Stimulated activated CD8-positive, alpha-beta memory T cell treated with anti-CD3 and anti-CD28 coated beads, Interleukin-2, amount 100 ng/mL, for 1 hour (primary cell): ENCODE measurements at regions not wholly inside any gene's neighbourhood (a gene's known extent, or its start where the extent isn't known, plus 50 kb on each side); places are given as distances from the start of the nearest gene placed in this dataset.

Experiments used
- DNase-seq, 2 donors: peaks; one replicate each; pipeline ENCODE4 v3.0.0-alpha.2; 2020; ENCODE audit warnings: low read depth in 2 of 2

DNA sequence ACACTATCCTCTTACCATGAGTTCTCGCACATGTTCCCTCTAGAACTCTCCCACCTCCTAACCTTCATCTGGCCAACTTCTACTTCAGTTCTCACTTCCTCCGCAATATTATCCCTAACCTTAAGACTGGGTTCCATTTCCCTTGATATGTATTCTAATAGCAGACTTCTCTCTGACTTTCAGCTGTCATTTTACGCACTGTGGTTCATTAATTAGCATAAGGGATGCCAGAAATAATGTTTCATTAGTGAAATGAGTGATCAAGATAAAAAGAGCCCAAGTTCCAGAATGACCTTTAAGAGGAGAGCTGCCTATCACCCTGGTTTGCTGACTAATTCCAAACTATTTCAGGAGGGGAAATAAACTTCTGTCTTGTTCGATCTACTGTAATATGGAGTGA is 108.6 kb upstream of the CCDC150 start:
- no peak for DNase-seq

DNA sequence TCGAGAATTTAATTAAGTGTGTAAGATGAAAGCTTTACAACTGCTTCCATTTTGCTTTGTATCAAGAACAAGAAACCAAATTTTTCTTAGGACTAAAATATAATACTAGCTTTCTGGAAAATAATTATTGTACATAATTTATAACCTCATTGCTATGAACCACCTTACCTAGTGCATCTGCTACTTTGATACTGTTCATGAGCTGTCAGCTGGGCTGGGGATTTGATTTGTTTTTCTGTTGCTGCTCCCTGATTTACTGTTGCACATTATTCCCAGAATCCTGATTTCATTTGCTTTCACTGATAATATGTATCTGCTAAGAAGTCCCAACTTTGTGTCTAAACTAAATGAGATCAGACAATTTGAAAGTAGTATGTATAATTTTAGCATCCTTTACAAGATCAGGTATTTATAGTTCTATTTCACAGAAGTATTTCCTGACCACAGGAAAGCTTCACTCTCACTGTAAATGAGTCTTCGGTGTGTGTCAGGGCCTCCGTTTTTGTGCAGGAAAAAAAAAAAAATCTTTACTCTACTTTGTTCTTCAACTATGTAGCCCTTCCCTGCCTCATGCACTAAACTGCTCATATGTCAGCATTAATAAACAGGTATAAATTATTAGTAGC is 105.6 kb upstream of the CCDC150 start:
- no peak for DNase-seq

DNA sequence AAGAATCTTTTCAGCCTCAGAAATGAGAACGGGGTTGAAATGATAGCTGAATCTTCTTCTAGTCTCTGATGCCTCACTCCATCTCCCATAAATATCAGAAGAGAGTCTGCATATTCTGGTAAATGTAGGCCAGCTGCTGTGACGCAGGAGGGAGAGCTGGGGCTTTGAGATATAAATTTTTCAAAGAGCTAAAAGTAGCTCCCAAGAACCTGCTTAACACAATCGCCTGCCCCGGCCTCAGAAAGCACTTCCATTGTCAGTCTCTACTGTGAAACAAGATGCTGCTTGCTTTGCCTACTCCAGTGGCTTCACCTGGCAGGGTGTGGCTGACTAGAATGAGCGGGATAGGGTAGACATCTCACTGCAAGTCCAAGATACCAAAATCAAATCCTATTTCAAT is 105.0 kb upstream of the CCDC150 start:
- no peak for DNase-seq

DNA sequence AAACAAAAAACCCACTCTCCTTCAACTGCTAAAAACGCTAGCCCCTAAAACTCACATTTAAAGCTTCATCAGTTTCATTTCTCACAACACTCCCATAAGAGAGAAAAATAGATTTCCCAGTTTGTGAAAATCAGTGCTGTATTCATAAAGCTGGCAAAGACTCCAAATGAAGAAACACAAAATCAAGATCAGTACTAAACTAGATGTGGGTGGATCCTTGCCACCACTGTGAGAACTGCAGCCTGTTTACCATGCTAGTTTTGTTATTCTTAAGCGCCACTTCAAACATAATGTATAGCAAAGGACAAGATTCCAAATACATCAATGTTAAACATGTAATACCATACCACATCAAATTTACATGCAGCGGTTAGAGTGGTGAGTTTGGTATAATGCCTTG is 104.5 kb upstream of the CCDC150 start:
- DNase-seq, result no peak

DNA sequence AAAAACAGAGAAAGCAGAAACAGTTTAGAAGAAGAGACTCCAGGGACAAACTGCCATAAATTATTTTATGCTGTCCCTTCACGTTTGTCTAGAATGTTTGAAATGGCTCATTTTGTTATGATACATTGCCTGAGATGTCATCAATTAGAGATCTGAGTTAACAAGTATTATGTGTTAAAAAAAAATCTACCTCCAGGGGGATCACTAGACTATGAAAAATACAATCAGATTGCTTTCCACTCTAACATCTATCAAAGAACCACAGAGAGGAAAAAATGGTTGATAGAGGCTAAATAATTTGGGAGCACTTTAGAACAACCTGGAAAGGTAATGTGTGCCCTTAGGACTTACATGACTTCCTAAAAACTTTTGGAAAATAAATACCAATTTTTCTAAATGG is 103.8 kb upstream of the CCDC150 start:
- DNase-seq, result no peak

DNA sequence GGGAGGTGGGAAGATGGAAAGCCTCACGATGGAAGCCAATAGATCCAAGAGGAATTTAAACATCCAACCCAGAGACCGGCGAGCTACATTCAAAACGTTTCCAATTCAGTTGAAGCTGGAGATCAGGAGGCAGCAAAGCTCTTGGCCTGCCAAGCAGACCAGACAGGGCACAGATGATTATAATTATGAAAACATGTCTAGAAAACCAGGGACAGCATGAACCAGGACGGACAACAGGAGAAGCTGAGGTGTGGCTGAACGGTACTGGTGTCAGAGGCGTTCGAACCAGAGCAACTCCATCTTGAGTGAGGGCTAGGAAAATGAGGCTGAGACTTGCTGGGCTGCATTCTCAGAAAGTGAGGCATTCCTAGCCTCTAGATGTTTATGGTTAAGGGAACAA is 102.2 kb upstream of the CCDC150 start:
- DNase-seq, result no peak

DNA sequence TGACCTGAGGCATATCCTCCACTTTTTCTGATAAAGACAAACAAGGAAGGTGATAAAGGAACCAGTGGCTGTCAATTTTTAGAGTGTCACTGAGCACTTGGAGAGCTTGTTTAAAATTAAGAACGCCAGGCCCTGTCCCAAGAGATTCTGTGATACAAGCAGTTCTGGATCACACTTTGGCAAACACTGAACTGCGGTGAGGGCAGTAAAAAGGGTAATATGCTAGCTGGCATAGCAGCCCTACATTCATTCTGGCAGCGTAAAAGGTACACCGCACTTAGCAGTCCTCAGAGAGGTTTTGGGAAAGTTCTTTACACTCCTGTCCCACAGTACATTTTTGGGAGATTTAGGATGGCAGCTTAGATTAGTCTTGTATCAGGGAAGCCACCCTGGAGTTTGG is 101.3 kb upstream of the CCDC150 start:
- no peak for DNase-seq

DNA sequence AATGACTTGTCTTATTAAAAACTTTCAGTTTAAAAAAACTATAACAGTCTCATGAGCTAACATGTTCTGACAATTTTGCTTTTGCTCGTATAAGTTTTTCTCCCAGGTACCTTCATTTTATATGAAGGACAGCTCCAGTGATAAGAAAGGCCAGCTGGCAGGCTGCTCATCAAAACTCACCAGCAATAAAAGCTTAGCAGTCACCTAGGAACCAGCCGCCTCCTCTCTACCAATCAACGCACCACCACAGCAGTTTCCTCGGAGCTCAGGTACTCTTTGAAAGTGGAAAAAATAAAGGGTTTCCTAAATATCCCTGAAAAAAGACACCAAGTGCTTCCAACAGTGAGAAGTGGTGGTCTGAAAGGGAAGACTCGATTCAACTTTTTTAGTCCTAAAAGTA is 100.9 kb upstream of the CCDC150 start:
- DNase-seq, result no peak

DNA sequence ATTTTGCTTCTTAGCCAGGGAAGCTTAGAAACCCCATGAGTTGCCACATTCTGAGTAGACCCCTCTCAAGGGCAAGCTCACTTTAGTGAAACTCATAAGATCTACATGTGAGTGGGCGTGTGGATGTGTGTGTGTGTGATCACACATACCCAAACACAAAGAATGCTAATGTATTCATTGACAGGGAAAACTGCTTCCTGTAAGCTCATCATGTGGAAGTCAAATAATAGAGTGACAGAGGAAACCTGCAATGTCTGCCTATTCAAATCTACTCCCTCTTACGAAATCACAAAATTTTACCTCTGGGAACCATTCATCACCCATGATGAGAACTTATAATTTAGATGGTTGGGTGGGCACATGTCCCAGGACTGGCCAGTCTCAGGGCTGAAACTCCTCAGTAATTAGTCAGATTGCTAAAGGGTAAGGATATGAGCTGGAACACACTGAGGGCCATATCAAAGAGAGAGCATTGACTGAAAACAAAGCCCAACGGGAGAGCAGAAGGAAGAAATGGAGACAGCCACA is 94.5 kb upstream of the CCDC150 start:
- DNase-seq, result no peak

DNA sequence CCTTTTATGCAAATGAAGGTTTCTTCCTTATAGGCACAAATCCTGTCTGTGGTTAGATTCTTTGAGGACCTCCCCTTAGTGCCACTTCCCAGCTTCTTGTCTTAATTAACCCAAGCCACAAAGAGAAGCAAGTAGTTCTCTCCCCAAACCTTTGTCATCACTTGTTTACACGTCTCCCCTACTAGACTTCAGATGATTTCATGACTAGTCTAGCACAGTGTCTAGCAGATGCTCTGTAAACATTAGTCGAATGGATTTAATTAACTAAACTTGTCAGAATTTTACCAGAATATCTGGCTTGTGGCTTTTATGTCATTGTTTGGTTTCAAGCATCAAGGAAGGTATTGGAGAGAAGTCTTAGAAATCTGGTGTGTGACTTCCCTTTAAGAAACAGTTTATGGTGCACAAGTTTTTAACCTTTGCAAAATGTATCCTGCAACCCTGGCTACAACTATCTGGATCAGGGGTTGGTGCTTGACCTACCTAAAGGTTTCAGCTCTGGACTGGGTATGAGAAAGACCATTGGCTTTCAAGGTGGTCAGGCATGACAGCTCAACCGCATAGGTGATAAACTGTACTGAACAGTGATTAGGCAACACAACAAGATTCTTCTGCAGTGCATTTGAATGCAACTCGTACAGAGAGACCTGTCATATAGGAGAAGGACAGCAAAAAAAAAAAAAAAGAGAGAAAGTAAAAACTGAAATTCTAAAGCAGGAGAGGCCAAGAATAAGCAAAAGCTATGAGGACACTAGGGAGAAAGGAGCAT is 93.2 kb upstream of the CCDC150 start:
- no peak for DNase-seq

DNA sequence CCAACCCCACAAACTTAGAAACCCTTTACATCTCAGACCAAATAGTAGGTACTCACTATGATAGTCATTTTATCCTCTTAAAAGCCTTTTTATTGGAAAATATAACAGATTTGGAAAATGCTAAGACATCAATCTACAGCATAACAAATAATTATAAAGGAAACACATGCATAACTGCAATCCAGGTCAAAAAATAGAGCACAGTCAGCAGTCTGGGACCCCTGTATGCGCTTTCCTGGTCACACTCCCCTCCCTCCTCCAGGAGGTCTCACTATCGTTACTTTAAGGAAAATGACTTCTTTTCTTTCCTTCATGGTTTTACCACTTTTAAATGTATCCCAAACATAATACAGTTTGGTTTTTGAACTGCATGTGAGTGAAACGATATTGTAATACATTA is 90.5 kb upstream of the CCDC150 start:
- no peak for DNase-seq

DNA sequence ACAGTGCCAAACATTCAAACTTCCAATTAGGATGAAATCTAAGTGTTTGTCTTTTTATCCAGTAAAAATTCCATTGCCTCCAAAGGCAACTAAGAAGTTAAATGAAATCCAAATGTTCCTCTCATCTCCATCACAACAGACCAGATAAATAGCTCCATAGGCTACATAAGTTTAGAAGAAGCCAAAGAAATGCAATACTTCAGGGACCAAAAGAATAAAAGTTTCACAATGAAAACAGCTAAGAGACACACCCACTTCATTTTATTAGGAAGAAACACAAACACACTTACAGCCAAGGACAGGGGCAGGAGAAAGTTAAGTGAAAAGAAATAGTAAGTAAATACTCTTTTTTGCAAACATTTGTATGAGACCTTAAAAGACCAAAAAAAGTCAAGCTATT is 88.5 kb upstream of the CCDC150 start:
- DNase-seq, result no peak

DNA sequence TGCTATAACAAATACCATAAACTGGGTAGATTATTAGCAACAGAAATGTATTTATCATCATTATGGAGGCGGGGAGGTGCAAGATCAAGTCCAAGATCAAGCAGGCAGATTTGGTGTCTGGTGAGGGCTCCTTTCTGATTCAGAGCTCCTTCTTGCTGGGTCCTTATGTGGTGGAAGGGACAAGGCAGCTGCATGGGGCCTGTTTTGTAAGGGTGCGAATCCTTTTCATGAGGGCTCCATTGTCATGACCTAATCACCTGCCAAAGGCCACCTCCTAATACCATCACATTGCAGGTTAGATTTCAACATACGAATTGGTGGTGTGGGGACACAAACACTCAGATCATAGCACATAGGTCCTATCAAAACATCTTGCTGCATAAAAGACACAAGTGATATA is 84.4 kb upstream of the CCDC150 start:
- no peak for DNase-seq

DNA sequence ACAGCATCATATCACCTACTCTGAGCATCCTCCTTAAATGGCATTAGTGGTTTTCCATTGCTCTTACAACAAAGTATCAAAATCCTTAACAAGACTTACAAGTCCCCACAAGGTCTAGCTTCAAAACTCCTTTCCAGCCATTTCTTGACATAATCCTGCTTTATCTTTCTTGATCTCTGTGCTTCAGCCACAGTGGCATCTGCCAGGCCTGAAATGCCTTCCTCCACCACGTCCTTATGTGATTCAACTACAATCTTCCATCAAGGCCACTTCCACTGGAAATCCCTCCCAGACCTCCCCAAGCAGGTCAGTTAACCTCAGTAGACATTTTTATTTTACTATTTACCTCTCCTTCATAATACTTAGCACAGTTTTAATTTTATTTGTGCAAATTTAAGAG is 83.8 kb upstream of the CCDC150 start:
- DNase-seq, result no peak

DNA sequence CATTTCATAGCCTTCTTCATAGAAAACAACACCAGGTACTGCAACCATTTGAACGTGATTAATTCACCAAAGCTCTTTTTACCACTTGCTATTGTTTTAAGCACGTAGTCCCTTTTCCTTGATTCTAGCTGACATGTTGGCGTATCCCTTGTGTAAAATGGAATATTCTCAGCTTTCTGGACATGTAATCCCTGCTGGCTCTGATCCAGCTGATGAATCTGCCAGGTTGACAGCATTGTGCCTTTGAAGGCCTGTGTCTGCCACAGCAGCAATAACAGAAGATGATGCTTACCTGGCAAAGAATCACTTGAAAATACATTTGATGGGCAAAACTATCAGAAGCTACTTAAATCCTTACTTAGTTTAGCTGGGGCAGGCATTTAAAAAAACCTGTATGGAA is 81.0 kb upstream of the CCDC150 start:
- DNase-seq, result no peak

DNA sequence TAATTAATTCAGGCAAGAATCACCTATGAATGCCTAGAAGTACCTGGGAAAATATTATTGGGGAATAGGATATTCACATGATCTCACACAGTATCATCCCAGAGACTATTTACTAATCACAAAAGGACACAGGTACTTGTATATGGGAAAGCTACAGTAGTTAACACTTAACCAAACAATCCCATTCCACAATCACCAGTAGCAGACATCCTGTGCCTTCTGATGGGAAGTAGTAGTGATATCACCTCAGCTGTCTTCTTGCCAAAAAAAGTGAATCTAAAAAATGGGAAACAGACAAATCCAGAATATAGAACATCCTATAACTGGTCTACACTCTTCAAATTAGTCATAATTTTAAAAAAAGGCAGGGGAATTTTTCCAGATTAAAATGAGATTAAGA is 75.6 kb upstream of the CCDC150 start:
- no peak for DNase-seq

DNA sequence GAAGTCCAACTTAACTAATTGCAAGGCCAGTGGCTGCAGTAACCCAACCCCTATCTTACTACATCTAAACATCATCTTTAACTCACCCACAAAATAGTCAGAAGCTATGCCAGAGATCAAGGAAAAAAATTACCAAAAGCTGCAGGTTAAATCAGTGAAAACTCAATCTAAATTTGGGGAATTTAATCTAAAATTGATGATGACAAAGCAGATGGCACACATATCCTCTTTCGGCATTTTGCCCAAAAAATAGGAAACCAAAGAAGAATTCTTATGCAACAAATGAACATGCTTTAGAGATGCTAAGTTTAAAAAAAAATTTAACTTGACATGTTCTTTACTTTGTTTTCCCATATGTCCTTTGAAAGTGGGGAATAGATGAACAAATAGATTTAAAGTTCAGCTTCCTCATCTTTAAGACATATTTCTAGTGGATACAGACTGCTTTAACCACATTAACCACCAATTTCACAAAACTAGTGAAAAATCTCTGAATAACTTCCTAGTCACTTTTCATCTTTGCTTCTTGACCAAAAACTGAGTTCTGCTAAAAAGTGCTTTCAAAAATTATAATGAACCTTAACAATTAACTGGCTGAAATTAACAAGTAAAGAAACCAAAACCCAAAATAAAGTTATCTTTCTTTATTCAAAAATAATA is 74.3 kb upstream of the CCDC150 start:
- no peak for DNase-seq

DNA sequence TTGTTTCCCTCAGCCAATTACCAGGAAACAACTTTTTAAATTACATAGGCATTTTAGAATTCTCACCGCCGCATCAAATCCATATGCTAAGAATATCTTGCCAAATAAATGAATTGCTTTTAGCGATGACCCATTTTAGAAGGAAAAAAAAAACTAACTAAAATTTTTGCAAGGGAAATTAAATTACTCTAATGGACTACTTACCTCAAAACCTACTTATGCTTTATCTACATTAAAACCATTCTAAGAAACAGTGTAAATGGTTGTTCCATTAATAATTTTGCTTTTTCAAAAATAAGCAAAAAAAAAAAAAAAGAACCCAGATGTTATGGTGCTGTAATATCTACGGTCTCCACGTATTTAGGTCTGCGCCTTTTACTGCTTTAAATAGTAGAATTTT is 73.5 kb upstream of the CCDC150 start:
- DNase-seq, result no peak

DNA sequence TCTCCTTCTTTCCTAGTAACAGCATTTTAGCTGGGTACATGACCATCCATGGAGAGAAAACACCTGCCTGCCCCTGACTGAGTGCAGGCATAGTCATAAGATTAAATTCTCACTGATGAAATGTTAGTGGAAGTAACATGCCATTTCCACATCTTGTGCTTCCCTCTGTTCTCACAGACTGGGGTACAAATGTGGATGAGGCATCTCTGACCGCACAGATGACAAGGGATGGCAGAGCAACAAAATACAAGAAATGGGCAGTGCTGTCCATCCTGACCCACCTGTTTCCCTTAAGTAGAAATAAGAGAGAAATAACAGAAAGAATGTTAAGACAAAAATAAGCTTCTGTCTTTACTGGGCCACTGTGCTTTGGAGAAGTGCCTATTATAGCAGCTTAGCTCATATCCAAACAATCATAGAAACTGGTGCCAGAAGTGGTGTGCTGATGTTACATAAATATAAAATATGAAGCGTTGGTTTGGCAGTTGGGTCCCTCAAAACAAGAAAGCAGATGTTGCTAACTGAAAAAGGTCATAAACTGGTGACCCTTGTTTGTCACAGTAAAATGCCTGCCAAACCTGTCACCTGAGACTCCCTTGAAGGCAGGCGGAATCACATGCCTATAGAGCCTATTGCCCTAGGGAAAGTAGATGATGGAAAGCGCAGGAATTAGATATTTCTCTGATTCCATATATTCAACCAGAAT is 72.4 kb upstream of the CCDC150 start:
- no peak for DNase-seq

DNA sequence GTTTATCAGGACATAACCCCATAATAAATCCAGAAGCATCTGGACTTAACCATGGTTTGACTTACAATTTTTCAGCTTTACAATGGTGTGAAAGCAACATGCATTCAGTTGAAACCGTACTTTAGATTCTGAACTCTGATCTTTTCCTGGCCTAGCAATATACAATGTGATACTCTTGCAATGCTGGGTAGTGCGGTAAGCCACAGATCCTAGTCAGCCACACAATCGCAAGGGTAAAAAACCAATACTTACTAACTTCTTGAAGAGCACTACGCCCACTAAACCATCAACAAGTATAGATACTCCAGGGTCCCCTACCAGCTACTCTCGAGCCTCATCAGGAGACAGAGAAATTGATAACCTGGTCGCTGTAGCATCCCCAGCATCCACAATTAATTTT is 71.0 kb upstream of the CCDC150 start:
- DNase-seq, result no peak

DNA sequence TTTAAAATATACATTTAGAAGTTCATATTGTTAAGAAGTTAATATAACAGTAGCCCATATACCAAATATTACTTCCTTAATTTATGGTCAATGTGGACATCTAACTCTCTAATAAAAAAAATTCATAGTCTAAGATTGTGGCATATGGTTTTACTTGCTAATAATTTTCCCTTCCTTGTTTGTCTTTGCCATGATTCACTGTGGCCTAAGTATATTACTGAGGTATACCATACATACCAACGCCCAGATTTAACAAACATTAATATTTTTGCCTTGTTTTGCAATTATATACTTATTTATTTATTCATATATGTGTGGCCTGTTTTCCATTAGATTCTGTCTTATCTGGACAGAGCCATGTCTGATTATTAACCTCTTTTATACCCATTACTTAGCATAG is 54.6 kb upstream of the CCDC150 start:
- DNase-seq, result no peak

DNA sequence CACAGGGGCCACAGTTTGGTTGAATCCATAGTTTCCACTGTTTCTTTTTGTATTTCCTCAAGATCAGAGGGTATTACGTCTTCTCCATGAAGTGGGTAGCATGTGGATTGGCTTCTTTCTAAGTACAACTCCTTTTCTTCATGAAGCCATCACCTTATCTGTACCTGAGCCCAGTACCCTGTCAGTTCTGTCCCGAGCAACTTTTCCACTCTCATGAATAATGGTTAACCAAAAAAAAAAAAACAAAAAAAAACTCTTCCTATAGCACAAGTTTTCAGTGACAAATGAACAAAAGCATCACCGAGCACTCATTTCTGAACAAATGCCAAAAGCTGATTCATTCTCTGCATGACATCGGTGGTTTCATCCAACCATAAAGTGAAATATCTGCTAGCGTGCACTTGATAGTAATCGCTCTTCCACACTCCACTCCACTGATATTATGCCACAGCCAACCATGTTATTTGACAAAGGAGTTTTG is 53.0 kb upstream of the CCDC150 start:
- no peak for DNase-seq
